GM10248 (cell line): ENCODE measurements at regions not wholly inside any gene's neighbourhood (a gene's known extent, or its start where the extent isn't known, plus 50 kb on each side); places are given as distances from the start of the nearest gene placed in this dataset.
"Not testable (repeated sequence)": the region's sequence is repeated elsewhere in the genome, so short reads cannot be mapped to it uniquely, and the experiment has no call there.

Experiments
- CTCF ChIA-PET: fragments of 300-600 bp; sonication (Branson Sonifier 250); formaldehyde crosslinking; extraction: SDS; loops from one replicate; lab custom pipeline; 2021; ENCODE audit warnings: antibody characterized with exemption; lab: Yijun Ruan, JAX
- POLR2A ChIA-PET: fragments of 350-650 bp; sonication (Branson Sonifier 250); formaldehyde crosslinking; extraction: SDS; loops from one replicate; lab custom pipeline; 2020; ENCODE audit warnings: antibody characterized with exemption; lab: Yijun Ruan, JAX
- DNase-seq: peaks from one replicate; pipeline ENCODE4 v3.0.0; 2012; ENCODE audit errors: extremely low spot score
- CTCF ChIP-seq: IDR thresholded peaks from 2 replicates; pipeline ENCODE4 v1.5.1; 2012; ENCODE audit warnings: mild to moderate bottlenecking, low read depth; ENCODE audit errors: extremely low read depth, missing control alignments, control extremely low read depth

- no peak for TF ChIP-seq CTCF
- POLR2A ChIA-PET = no interaction called here
- no peak for DNase-seq
- CTCF ChIA-PET = no interaction called here
Observed at GRCh38 chr2:186136860-186137259, 349.2 kb upstream of the ZC3H15 start.

DNA sequence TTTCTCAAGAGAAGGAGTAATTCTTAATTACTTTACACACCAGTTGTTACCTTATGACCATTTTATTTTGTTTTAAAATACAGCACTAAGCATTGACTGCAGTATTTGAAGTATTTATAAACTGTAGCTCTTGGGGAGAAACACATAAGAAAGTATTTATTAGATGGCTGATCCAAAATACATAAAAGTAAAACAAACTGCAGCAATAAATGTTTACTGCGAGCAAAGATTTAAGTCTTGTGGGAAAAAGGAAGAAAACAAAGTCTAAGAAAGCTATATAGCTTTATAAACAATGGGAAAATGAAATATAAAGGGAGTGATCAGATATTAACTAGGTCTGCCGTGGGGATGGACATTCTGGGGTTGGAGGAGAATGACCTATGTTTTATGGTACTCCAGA, 347.2 kb upstream of the ZC3H15 start:
- CTCF ChIA-PET = no interaction called here
- TF ChIP-seq CTCF = no peak
- POLR2A ChIA-PET = no interaction called here
- DNase-seq = no peak

- DNase-seq = no peak
- CTCF ChIA-PET = interaction anchor here (0.7 to 1.8 kb wide), 2 partner anchors 16 to 22 kb away, joined by 3 to 6 read pairs; no protein-coding TSS in a partner anchor
- POLR2A ChIA-PET = interaction anchor here (0.6 kb wide), 1 partner anchor 15 kb away, joined by 9 read pairs; no protein-coding TSS in a partner anchor
- no peak for TF ChIP-seq CTCF
Observed at GRCh38 chr2:186159101-186159500, 327.0 kb upstream of the ZC3H15 start.

DNA sequence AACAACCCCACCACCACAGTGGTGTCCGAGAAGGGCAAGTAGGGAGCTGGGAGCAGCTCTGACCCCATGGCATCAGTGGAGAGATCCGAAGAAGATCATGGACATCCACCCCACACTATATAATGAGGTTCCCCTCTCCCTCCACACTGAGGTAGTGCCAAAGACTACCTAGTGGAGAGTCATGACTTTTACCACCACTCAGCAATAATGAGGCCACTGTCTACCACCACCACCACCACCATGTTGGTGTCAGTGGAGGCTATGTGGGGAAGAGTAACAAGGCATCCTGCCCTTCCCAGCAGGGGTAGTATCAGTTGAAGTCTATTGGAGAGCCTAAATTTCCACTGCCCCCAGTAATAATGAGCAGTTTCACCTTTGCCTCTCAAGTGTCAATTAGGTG, 321.7 kb upstream of the ZC3H15 start:
- ChIA-PET POLR2A (no interaction called here), CTCF (no interaction called here)

DNA sequence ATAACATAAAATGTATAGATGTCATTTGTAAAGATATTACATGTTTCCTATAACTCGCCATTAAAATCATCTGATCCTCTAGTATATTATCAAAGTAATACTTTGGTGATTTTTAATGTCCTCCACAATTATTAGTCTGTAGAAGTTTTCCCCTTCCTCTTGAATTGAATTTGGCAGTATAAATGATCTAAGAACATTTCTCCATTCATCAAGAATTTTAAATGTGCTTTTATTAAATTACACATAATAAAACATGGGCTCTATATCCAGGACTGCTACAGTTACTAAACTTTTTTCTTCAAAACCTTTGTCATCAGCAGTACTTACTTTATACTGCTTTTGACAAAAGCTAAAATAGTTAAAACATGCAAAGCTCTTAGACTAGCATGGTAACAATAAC, 315.4 kb upstream of the ZC3H15 start:
- TF ChIP-seq CTCF = no peak
- no peak for DNase-seq
- POLR2A ChIA-PET = no interaction called here
- CTCF ChIA-PET = interaction anchor here (1.2 to 1.4 kb wide), 2 partner anchors 14 to 24 kb away, joined by 3 read pairs; no protein-coding TSS in a partner anchor

More for the DNA sequence above, 321.7 kb upstream of the ZC3H15 start:
- no peak for TF ChIP-seq CTCF
- no peak for DNase-seq

- no peak for DNase-seq
- TF ChIP-seq CTCF = no peak
- POLR2A ChIA-PET = no interaction called here
- CTCF ChIA-PET = interaction anchor here (1.1 to 1.3 kb wide), 2 partner anchors 17 to 22 kb away, joined by 3 read pairs; no protein-coding TSS in a partner anchor
Observed at GRCh38 chr2:186181625-186182024, 304.4 kb upstream of the ZC3H15 start.

DNA sequence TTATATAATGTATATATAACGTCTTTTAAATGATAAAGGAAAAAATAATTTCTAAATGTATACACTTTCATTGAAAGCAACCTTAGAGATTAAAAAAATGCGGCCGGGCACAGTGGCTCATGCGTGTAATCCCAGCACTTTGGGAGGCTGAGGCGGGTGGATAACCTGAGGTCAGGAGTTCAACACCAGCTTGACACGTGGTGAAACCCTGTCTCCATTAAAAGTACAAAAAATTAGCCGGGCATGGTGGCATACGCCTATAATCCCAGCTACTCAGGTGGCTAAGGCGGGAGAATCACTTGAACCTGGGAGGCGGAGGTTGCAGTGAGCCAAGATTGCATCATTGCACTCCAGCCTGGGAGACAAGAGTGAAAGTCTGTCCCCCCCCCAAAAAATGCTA, 303.7 kb upstream of the ZC3H15 start:
- DNase-seq, POLR2A ChIA-PET, CTCF ChIA-PET: not testable (repeated sequence)
